UCSD-AML1 (cell line): ENCODE measurements at regions not wholly inside any gene's neighbourhood (a gene's known extent, or its start where the extent isn't known, plus 50 kb on each side); places are given as distances from the start of the nearest gene placed in this dataset.
"Not testable (repeated sequence)": the region's sequence is repeated elsewhere in the genome, so short reads cannot be mapped to it uniquely, and the experiment has no call there.

Source experiments
- DNase-seq: peaks from one replicate; lab custom pipeline; 2025; ENCODE audit not compliant: unreplicated experiment; lab: John Stamatoyannopoulos, UW

- no peak for DNase-seq
These were observed 389.0 kb upstream of the LMCD1 start for GRCh38 chr3:8112587-8112986.

- no peak for DNase-seq
These were observed 388.0 kb upstream of the LMCD1 start for GRCh38 chr3:8113626-8114025.

GRCh38 chr3:8128686-8129085, 372.9 kb upstream of the LMCD1 start:
- no peak for DNase-seq

GRCh38 chr3:8136553-8136952, 365.1 kb upstream of the LMCD1 start:
- DNase-seq: no peak

GRCh38 chr3:8143186-8143585, 358.4 kb upstream of the LMCD1 start:
- no peak for DNase-seq

- no peak for DNase-seq
These were observed 356.0 kb upstream of the LMCD1 start for GRCh38 chr3:8145661-8146060.

- DNase-seq: no peak
These were observed 353.9 kb upstream of the LMCD1 start for GRCh38 chr3:8147711-8148110.

- no peak for DNase-seq
These were observed 348.7 kb upstream of the LMCD1 start for GRCh38 chr3:8152821-8153418.

- DNase-seq: no peak
These were observed 347.8 kb upstream of the LMCD1 start for GRCh38 chr3:8153800-8154199.

GRCh38 chr3:8154617-8155016, 347.0 kb upstream of the LMCD1 start:
- DNase-seq: no peak

GRCh38 chr3:8156138-8156537, 345.5 kb upstream of the LMCD1 start:
- DNase-seq: no peak

- DNase-seq: no peak
These were observed 344.8 kb upstream of the LMCD1 start for GRCh38 chr3:8156831-8157230.

GRCh38 chr3:8157640-8158039, 344.0 kb upstream of the LMCD1 start:
- no peak for DNase-seq

GRCh38 chr3:8164145-8164544, 337.5 kb upstream of the LMCD1 start:
- DNase-seq: no peak

GRCh38 chr3:8166014-8166413, 335.6 kb upstream of the LMCD1 start:
- DNase-seq: no peak

- DNase-seq: no peak
These were observed 330.6 kb upstream of the LMCD1 start for GRCh38 chr3:8170971-8171508.

GRCh38 chr3:8173892-8174291, 327.7 kb upstream of the LMCD1 start:
- no peak for DNase-seq

GRCh38 chr3:8176759-8177483, 324.7 kb upstream of the LMCD1 start:
- not testable (repeated sequence) for DNase-seq

- DNase-seq: not testable (repeated sequence)
These were observed 323.1 kb upstream of the LMCD1 start for GRCh38 chr3:8178516-8178915.

- DNase-seq: no peak
These were observed 318.7 kb upstream of the LMCD1 start for GRCh38 chr3:8182904-8183303.

GRCh38 chr3:8183627-8184026, 318.0 kb upstream of the LMCD1 start:
- DNase-seq: no peak

GRCh38 chr3:8186213-8186612, 315.4 kb upstream of the LMCD1 start:
- DNase-seq: no peak

GRCh38 chr3:8187996-8188395, 313.6 kb upstream of the LMCD1 start:
- DNase-seq: no peak
